ENCODE measurements at regions not wholly inside any gene's neighbourhood (a gene's known extent, or its start where the extent isn't known, plus 50 kb on each side); places are given as distances from the start of the nearest gene placed in this dataset.

GRCh38 chr2:126344493-126344892 lies 311.5 kb upstream of the GYPC start:
- H3K4me3 ChIP-seq, result no peak overlapping the region
- H3K4me1 ChIP-seq (ENCODE audit: low read depth), result no peaks in the 10 kb centered on the region
- TF ChIP-seq CTCF (IDR thresholded peaks at IDR 0.05), result no peak
- DNase-seq (no peak), ATAC-seq (no peak)
- no peaks in the 10 kb centered on the region for H3K36me3 ChIP-seq (ENCODE audit: low read depth)
- no peaks in the 10 kb centered on the region for H3K9me3 ChIP-seq
- intact Hi-C loops (cut with DNase I, micrococcal nuclease), result no loop called here

GRCh38 chr2:126345691-126346090 lies 310.3 kb upstream of the GYPC start:
- no peak for ATAC-seq

GRCh38 chr2:126356631-126357030 lies 299.3 kb upstream of the GYPC start:
- Histone ChIP-seq H3K36me3 (ENCODE audit: low read depth) (no peaks in the 10 kb centered on the region), H3K9me3 (no peaks in the 10 kb centered on the region), H3K4me1 (ENCODE audit: low read depth) (no peaks in the 10 kb centered on the region), H3K4me3 (no peak overlapping the region)
- intact Hi-C loops (cut with DNase I, micrococcal nuclease), result no loop called here
- TF ChIP-seq CTCF (IDR thresholded peaks at IDR 0.05), result no peak
- DNase-seq (no peak), ATAC-seq (no peak)

More at GRCh38 chr2:126345691-126346090, 310.3 kb upstream of the GYPC start:
- H3K36me3 ChIP-seq (ENCODE audit: low read depth), result no peaks in the 10 kb centered on the region
- intact Hi-C loops (cut with DNase I, micrococcal nuclease), result no loop called here
- no peak for TF ChIP-seq CTCF (IDR thresholded peaks at IDR 0.05)
- no peak overlapping the region for H3K4me3 ChIP-seq
- DNase-seq, result no peak
- H3K4me1 ChIP-seq (ENCODE audit: low read depth), result no peaks in the 10 kb centered on the region
- no peaks in the 10 kb centered on the region for H3K9me3 ChIP-seq

- DNase-seq, result no peak
Measured at GRCh38 chr2:126358122-126358521, 297.8 kb upstream of the GYPC start.

GRCh38 chr2:126359494-126359893 lies 296.5 kb upstream of the GYPC start:
- no peak overlapping the region for H3K4me3 ChIP-seq
- no peak for TF ChIP-seq CTCF (IDR thresholded peaks at IDR 0.05)
- DNase-seq (peak in 1 of 3 donors; percentile 6), ATAC-seq (no peak)
- H3K4me1 ChIP-seq (ENCODE audit: low read depth), result no peaks in the 10 kb centered on the region
- no peaks in the 10 kb centered on the region for H3K36me3 ChIP-seq (ENCODE audit: low read depth)
- intact Hi-C loops (cut with DNase I, micrococcal nuclease), result no loop called here
- H3K9me3 ChIP-seq, result no peaks in the 10 kb centered on the region

More at GRCh38 chr2:126358122-126358521, 297.8 kb upstream of the GYPC start:
- intact Hi-C loops (cut with DNase I, micrococcal nuclease), result no loop called here
- H3K36me3 ChIP-seq (ENCODE audit: low read depth), result no peaks in the 10 kb centered on the region
- no peak overlapping the region for H3K4me3 ChIP-seq
- TF ChIP-seq CTCF (IDR thresholded peaks at IDR 0.05), result no peak
- ATAC-seq, result no peak
- H3K4me1 ChIP-seq (ENCODE audit: low read depth), result no peaks in the 10 kb centered on the region
- no peaks in the 10 kb centered on the region for H3K9me3 ChIP-seq

- no peaks in the 10 kb centered on the region for H3K36me3 ChIP-seq (ENCODE audit: low read depth)
- TF ChIP-seq CTCF (IDR thresholded peaks at IDR 0.05), result no peak
- no peak for ATAC-seq
- H3K4me3 ChIP-seq, result no peak overlapping the region
- no peak for DNase-seq
- H3K9me3 ChIP-seq, result no peaks in the 10 kb centered on the region
- intact Hi-C loops (cut with DNase I, micrococcal nuclease), result no loop called here
- H3K4me1 ChIP-seq (ENCODE audit: low read depth), result no peaks in the 10 kb centered on the region
Measured at GRCh38 chr2:126367361-126367760, 288.6 kb upstream of the GYPC start.

All from mucosa of descending colon (tissue), 3 donors.